ENCODE measurements at regions not wholly inside any gene's neighbourhood (a gene's known extent, or its start where the extent isn't known, plus 50 kb on each side); places are given as distances from the start of the nearest gene placed in this dataset.

GRCh38 chr13:80574113-80574850, 233.4 kb upstream of the SPRY2 start:
- TF ChIP-seq LEF1 (IDR thresholded peaks at IDR 0.05; ENCODE audit: borderline replicate concordance) (no peak), CTBP1 (IDR thresholded peaks at IDR 0.05; ENCODE audit: borderline replicate concordance) (no peak), FOXA1 (IDR thresholded peaks at IDR 0.05) (no peak), ELF4 (IDR thresholded peaks at IDR 0.05) (no peak), SUZ12 (IDR thresholded peaks at IDR 0.05) (no peak), SP1 (IDR thresholded peaks at IDR 0.05) (no peak), FOXM1 (IDR thresholded peaks at IDR 0.05; ENCODE audit: borderline replicate concordance) (no peak), ZNF384 (IDR thresholded peaks at IDR 0.05) (no peak)
- ChIA-PET CTCF (interaction anchor here (0.5 kb wide), 1 partner anchor 912 kb away, joined by 3 read pairs; no protein-coding TSS in a partner anchor), POLR2A (no interaction called here)
- no peak for DNase-seq (ENCODE audit: extremely low spot score)

GRCh38 chr13:80572923-80573316, 232.0 kb upstream of the SPRY2 start:
- no peak for DNase-seq (ENCODE audit: extremely low spot score)
- CTCF ChIA-PET: no interaction called here
- POLR2A ChIA-PET: no interaction called here
- no peak for TF ChIP-seq HDGF (IDR thresholded peaks at IDR 0.05; ENCODE audit: borderline replicate concordance)
- no peak for TF ChIP-seq SP1 (IDR thresholded peaks at IDR 0.05)
- TF ChIP-seq ELF4 (IDR thresholded peaks at IDR 0.05): no peak
- no peak for TF ChIP-seq SUZ12 (IDR thresholded peaks at IDR 0.05)
- no peak for TF ChIP-seq BHLHE40 (IDR thresholded peaks at IDR 0.05; ENCODE audit: borderline replicate concordance)
- no peak for TF ChIP-seq CTBP1 (IDR thresholded peaks at IDR 0.05; ENCODE audit: borderline replicate concordance)
- TF ChIP-seq LEF1 (IDR thresholded peaks at IDR 0.05; ENCODE audit: borderline replicate concordance): no peak
- TF ChIP-seq NFRKB (IDR thresholded peaks at IDR 0.05): no peak
- TF ChIP-seq PKNOX1 (IDR thresholded peaks at IDR 0.05): no peak
- no peak for TF ChIP-seq FOXM1 (IDR thresholded peaks at IDR 0.05; ENCODE audit: borderline replicate concordance)
- no peak for TF ChIP-seq ZNF384 (IDR thresholded peaks at IDR 0.05)
- TF ChIP-seq ARNT (IDR thresholded peaks at IDR 0.05): no peak
- TF ChIP-seq FOXA1 (IDR thresholded peaks at IDR 0.05): no peak
- no peak for TF ChIP-seq TARDBP (IDR thresholded peaks at IDR 0.05)
- TF ChIP-seq FOXK2 (IDR thresholded peaks at IDR 0.05): no peak

- DNase-seq (ENCODE audit: extremely low spot score): no peak
- ChIA-PET POLR2A (no interaction called here), CTCF (no interaction called here)
- TF ChIP-seq PKNOX1 (IDR thresholded peaks at IDR 0.05) (no peak), CTBP1 (IDR thresholded peaks at IDR 0.05; ENCODE audit: borderline replicate concordance) (no peak), FOXK2 (IDR thresholded peaks at IDR 0.05) (no peak), ARNT (IDR thresholded peaks at IDR 0.05) (no peak), ZNF384 (IDR thresholded peaks at IDR 0.05) (no peak), TARDBP (IDR thresholded peaks at IDR 0.05) (no peak), FOXM1 (IDR thresholded peaks at IDR 0.05; ENCODE audit: borderline replicate concordance) (no peak), LEF1 (IDR thresholded peaks at IDR 0.05; ENCODE audit: borderline replicate concordance) (no peak), HDGF (IDR thresholded peaks at IDR 0.05; ENCODE audit: borderline replicate concordance) (no peak), NFRKB (IDR thresholded peaks at IDR 0.05) (no peak)
Observed at GRCh38 chr13:80572308-80572922, 231.5 kb upstream of the SPRY2 start.

GRCh38 chr13:80571346-80572307, 230.7 kb upstream of the SPRY2 start:
- TF ChIP-seq SUZ12 (IDR thresholded peaks at IDR 0.05): no peak
- TF ChIP-seq TARDBP (IDR thresholded peaks at IDR 0.05): no peak
- no peak for TF ChIP-seq HDGF (IDR thresholded peaks at IDR 0.05; ENCODE audit: borderline replicate concordance)
- no peak for TF ChIP-seq BHLHE40 (IDR thresholded peaks at IDR 0.05; ENCODE audit: borderline replicate concordance)
- TF ChIP-seq ZNF384 (IDR thresholded peaks at IDR 0.05): no peak
- TF ChIP-seq FOXK2 (IDR thresholded peaks at IDR 0.05): no peak
- no peak for TF ChIP-seq ELF4 (IDR thresholded peaks at IDR 0.05)
- TF ChIP-seq FOXA1 (IDR thresholded peaks at IDR 0.05): no peak
- TF ChIP-seq PKNOX1 (IDR thresholded peaks at IDR 0.05): no peak
- TF ChIP-seq L3MBTL2 (conservative IDR thresholded peaks at IDR 0.05): no peak
- TF ChIP-seq ARNT (IDR thresholded peaks at IDR 0.05): no peak
- no peak for TF ChIP-seq FOXM1 (IDR thresholded peaks at IDR 0.05; ENCODE audit: borderline replicate concordance)
- TF ChIP-seq SP1 (IDR thresholded peaks at IDR 0.05): no peak
- no peak for TF ChIP-seq NFRKB (IDR thresholded peaks at IDR 0.05)
- TF ChIP-seq CTBP1 (IDR thresholded peaks at IDR 0.05; ENCODE audit: borderline replicate concordance): no peak
- no peak for TF ChIP-seq LEF1 (IDR thresholded peaks at IDR 0.05; ENCODE audit: borderline replicate concordance)
- ChIA-PET POLR2A (no interaction called here), CTCF (no interaction called here)
- DNase-seq (ENCODE audit: extremely low spot score): no peak

GRCh38 chr13:80563439-80563838, 222.5 kb upstream of the SPRY2 start:
- DNase-seq (ENCODE audit: extremely low spot score): no peak
- ChIA-PET CTCF (no interaction called here), POLR2A (no interaction called here)
- no peak for TF ChIP-seq ELF4 (IDR thresholded peaks at IDR 0.05)
- TF ChIP-seq FOXM1 (IDR thresholded peaks at IDR 0.05; ENCODE audit: borderline replicate concordance): no peak
- TF ChIP-seq LEF1 (IDR thresholded peaks at IDR 0.05; ENCODE audit: borderline replicate concordance): no peak
- no peak for TF ChIP-seq CTBP1 (IDR thresholded peaks at IDR 0.05; ENCODE audit: borderline replicate concordance)
- no peak for TF ChIP-seq ZNF384 (IDR thresholded peaks at IDR 0.05)
- TF ChIP-seq SP1 (IDR thresholded peaks at IDR 0.05): no peak
- no peak for TF ChIP-seq FOXA1 (IDR thresholded peaks at IDR 0.05)
- no peak for TF ChIP-seq PKNOX1 (IDR thresholded peaks at IDR 0.05)
- no peak for TF ChIP-seq HDGF (IDR thresholded peaks at IDR 0.05; ENCODE audit: borderline replicate concordance)
- no peak for TF ChIP-seq L3MBTL2 (conservative IDR thresholded peaks at IDR 0.05)
